Activated naive CD4-positive, alpha-beta T cell treated with anti-CD3 and anti-CD28 coated beads, Interleukin-2, amount 50 U/mL, for 72 hours (primary cell): ENCODE measurements at regions not wholly inside any gene's neighbourhood (a gene's known extent, or its start where the extent isn't known, plus 50 kb on each side); places are given as distances from the start of the nearest gene placed in this dataset.

Experiments used
- ATAC-seq, 2 donors: fragments of 150-1000 bp; cut with Tn5 transposase; 2 replicates each; pipeline ENCODE4 v1.10.0; 2021; ENCODE audit warnings: mild to moderate bottlenecking in 2 of 2, moderate library complexity in 2 of 2
- DNase-seq, 2 donors: peaks; one replicate each; pipeline ENCODE4 v3.0.0; 2021 to 2022; ENCODE audit warnings: low spot score in 2 of 2
- H3K27ac Mint-ChIP-seq, 2 donors: one replicate each; pipeline ENCODE4 v1.8.0; 2022; ENCODE audit warnings: mild to moderate bottlenecking in 2 of 2, mixed read lengths in 2 of 2
- H3K36me3 Mint-ChIP-seq, 2 donors: one replicate each; pipeline ENCODE4 v1.8.0; 2022; ENCODE audit warnings: mixed read lengths in 2 of 2
- H3K9me3 Mint-ChIP-seq, 2 donors: one replicate each; pipeline ENCODE4 v1.8.0; 2022; ENCODE audit warnings: mixed read lengths in 2 of 2

DNA sequence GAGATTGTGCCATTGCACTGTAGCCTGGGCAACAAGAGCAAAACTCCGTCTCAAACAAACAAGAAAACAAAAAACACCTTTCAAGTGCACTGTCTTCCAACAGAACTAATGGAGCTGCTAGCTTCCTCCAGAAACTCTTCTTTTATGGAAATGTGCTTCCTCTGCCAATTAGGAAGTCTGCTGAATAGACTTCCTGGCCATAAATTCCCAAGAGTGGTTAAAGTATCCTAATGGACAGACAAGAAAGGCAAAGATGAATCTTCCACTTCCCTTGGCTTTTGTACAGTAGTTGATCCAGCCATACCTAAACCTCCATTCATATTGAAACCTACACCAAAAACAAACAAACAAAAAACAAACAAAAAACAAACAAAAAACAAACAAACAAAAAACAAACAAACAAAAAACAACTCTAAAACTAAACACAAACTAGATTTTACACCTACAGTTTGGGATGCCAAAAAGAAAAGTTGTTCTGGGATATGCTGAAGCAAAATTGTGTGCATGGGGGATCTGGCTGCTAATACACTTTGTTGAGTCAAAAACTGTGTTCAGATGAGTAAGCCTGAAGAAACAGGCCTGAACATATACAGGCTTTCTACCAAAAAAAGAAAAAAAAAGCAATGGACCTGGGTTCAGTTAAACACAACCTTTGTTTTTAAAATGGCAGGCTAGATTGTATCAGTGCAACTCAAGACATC is 59.8 kb upstream of the CARMIL1 start:
- Mint-ChIP-seq H3K9me3 (no peaks in the 10 kb centered on the region), H3K27ac (no peak overlapping the region), H3K36me3 (no peaks in the 10 kb centered on the region)
- ATAC-seq = no peak
- no peak for DNase-seq

GRCh38 chr6:25219917-25220278 is 59.3 kb upstream of the CARMIL1 start:
- no peaks in the 10 kb centered on the region for H3K9me3 Mint-ChIP-seq
- H3K27ac Mint-ChIP-seq = no peak overlapping the region
- H3K36me3 Mint-ChIP-seq = no peaks in the 10 kb centered on the region
- ATAC-seq (no peak), DNase-seq (no peak)

- H3K27ac Mint-ChIP-seq = no peak overlapping the region
- ATAC-seq (no peak), DNase-seq (no peak)
- H3K36me3 Mint-ChIP-seq = no peaks in the 10 kb centered on the region
- no peaks in the 10 kb centered on the region for H3K9me3 Mint-ChIP-seq
Observed at GRCh38 chr6:25220857-25221256, 58.3 kb upstream of the CARMIL1 start.

GRCh38 chr6:25222006-25222678 is 57.0 kb upstream of the CARMIL1 start:
- DNase-seq (no peak), ATAC-seq (no peak)
- H3K36me3 Mint-ChIP-seq = no peaks in the 10 kb centered on the region
- H3K9me3 Mint-ChIP-seq = no peaks in the 10 kb centered on the region
- H3K27ac Mint-ChIP-seq = no peak overlapping the region

- peak in 1 of 2 donors; percentile 68 for DNase-seq
- Mint-ChIP-seq H3K27ac (peak overlapping the region in 1 of 2 donors; percentile 59), H3K36me3 (no peaks in the 10 kb centered on the region), H3K9me3 (no peaks in the 10 kb centered on the region)
- ATAC-seq = peak; percentile 52 to 68
Observed at GRCh38 chr6:25223490-25223991, 55.6 kb upstream of the CARMIL1 start.

- ATAC-seq (no peak), DNase-seq (no peak)
- no peaks in the 10 kb centered on the region for H3K36me3 Mint-ChIP-seq
- peak overlapping the region; percentile 50 to 59 for H3K27ac Mint-ChIP-seq
- H3K9me3 Mint-ChIP-seq = no peaks in the 10 kb centered on the region
Observed at GRCh38 chr6:25224242-25224641, 54.9 kb upstream of the CARMIL1 start.

GRCh38 chr6:25227854-25228253 is 51.3 kb upstream of the CARMIL1 start:
- H3K36me3 Mint-ChIP-seq = no peaks in the 10 kb centered on the region
- H3K9me3 Mint-ChIP-seq = no peaks in the 10 kb centered on the region
- ATAC-seq = peak in 1 of 2 donors; percentile 54
- DNase-seq = no peak
- no peak overlapping the region for H3K27ac Mint-ChIP-seq
